H1 (cell line): ENCODE measurements at regions not wholly inside any gene's neighbourhood (a gene's known extent, or its start where the extent isn't known, plus 50 kb on each side); places are given as distances from the start of the nearest gene placed in this dataset.
A peak's percentile ranks its signal among the peaks of the same experiment; 100 is the strongest.

Source experiments
- CTCF ChIA-PET: fragments of 300-600 bp; sonication (Branson Sonifier 250); formaldehyde crosslinking; loops from one replicate; lab custom pipeline; 2021; ENCODE audit not compliant: partially characterized antibody; lab: Charles Lee
- POLR2A ChIA-PET: fragments of 300-600 bp; sonication (Branson Sonifier 250); formaldehyde crosslinking; loops from one replicate; lab custom pipeline; 2021; ENCODE audit warnings: inconsistent platforms; ENCODE audit not compliant: partially characterized antibody; lab: Charles Lee
- DNase-seq, 2 experiments: peaks; one replicate each; pipeline versions ENCODE4 v3.0.0 to v3.0.0-alpha.2; 2010 to 2022; ENCODE audit warnings: low spot score in 2 of 2, low read depth in 1 of 2, mixed read lengths in 1 of 2
- FAIRE-seq: peaks from 2 replicates; lab custom pipeline; 2011; peaks lifted over from hg19 to GRCh38; lab: Jason Lieb, UNC
- H2AFZ ChIP-seq: 2 replicates; pipeline ENCODE4 v1.8.1; 2012; ENCODE audit warnings: low read length, inconsistent platforms
- H2AK5ac ChIP-seq: 2 replicates; pipeline ENCODE4 v1.6.1; 2013; ENCODE audit warnings: low read depth, low read length
- H2BK120ac ChIP-seq: replicated peaks from 2 replicates; pipeline ENCODE3; 2013; ENCODE audit warnings: low read depth, low read length, inconsistent platforms
- H2BK12ac ChIP-seq: 2 replicates; pipeline ENCODE4 v1.6.1; 2013; ENCODE audit warnings: low read depth, low read length
- H2BK15ac ChIP-seq: 2 replicates; pipeline ENCODE4 v1.6.1; 2013; ENCODE audit warnings: low read length
- H2BK20ac ChIP-seq: 2 replicates; pipeline ENCODE4 v1.6.1; 2013; ENCODE audit warnings: low read length
- H2BK5ac ChIP-seq: 2 replicates; pipeline ENCODE4 v1.6.1; 2013; ENCODE audit warnings: low read depth, low read length
- H3K14ac ChIP-seq: 2 replicates; pipeline ENCODE4 v1.6.1; 2013; ENCODE audit warnings: inconsistent platforms; ENCODE audit not compliant: insufficient read length
- H3K18ac ChIP-seq: 2 replicates; pipeline ENCODE4 v1.6.1; 2013; ENCODE audit warnings: low read length; ENCODE audit errors: extremely low read depth
- H3K23ac ChIP-seq: 2 replicates; pipeline ENCODE4 v1.6.1; 2013; ENCODE audit warnings: inconsistent platforms; ENCODE audit not compliant: insufficient read length
- H3K23me2 ChIP-seq: 2 replicates; pipeline ENCODE4 v1.6.1; 2013; ENCODE audit warnings: low read depth, low read length
- H3K27ac ChIP-seq: 2 replicates; pipeline ENCODE4 v1.6.1; 2011; ENCODE audit warnings: low read depth, low read length, inconsistent platforms
- H3K27me3 ChIP-seq, 4 experiments: replicated peaks in 1 of 4; 1 replicate in 1 of 4; 2 replicates in 3 of 4; pipeline versions ENCODE4 v1.6.1 to v1.8.1; 2011 to 2013; ENCODE audit warnings: low read length in 3 of 4, mild to moderate bottlenecking in 3 of 4, inconsistent platforms in 2 of 4, mixed read lengths in 2 of 4, moderate library complexity in 1 of 4; ENCODE audit not compliant: control insufficient read depth in 3 of 4, insufficient read depth in 3 of 4; ENCODE audit errors: extremely low read depth in 1 of 4
- H3K36me3 ChIP-seq, 4 experiments: 2 replicates each; pipeline versions ENCODE4 v1.6.1 to v1.8.1; 2011 to 2013; ENCODE audit warnings: mild to moderate bottlenecking in 4 of 4, low read length in 3 of 4, moderate library complexity in 2 of 4, control low read depth in 1 of 4, inconsistent platforms in 1 of 4; ENCODE audit not compliant: insufficient read depth in 4 of 4, control insufficient read depth in 2 of 4
- H3K4ac ChIP-seq: replicated peaks from 2 replicates; pipeline ENCODE3; 2013; ENCODE audit warnings: low read length, low read depth, mixed read lengths, inconsistent platforms; ENCODE audit not compliant: insufficient read length
- H3K4me1 ChIP-seq, 4 experiments: replicated peaks in 1 of 4; 1 replicate in 1 of 4; 2 replicates in 3 of 4; pipeline versions ENCODE4 v1.6.1 to v1.8.1; 2011 to 2013; ENCODE audit warnings: low read length in 3 of 4, inconsistent platforms in 2 of 4, mixed read lengths in 1 of 4; ENCODE audit not compliant: insufficient read depth in 4 of 4, control insufficient read depth in 3 of 4
- H3K4me2 ChIP-seq, 2 experiments: 2 replicates each; pipeline versions ENCODE4 v1.6.1 to v1.8.1; 2011 to 2013; ENCODE audit warnings: low read depth in 2 of 2, low read length in 2 of 2, control low read depth in 1 of 2, inconsistent platforms in 1 of 2, mild to moderate bottlenecking in 1 of 2; ENCODE audit not compliant: insufficient read depth in 1 of 2
- H3K4me3 ChIP-seq, 4 experiments: fragments of 200-600, 300-600 bp in 1 of 4; sonication (generic), shearing (Covaris generic), sonication (Bioruptor Twin) in 1 of 4; 2 replicates each; pipeline versions ENCODE4 v1.5.1 to v1.8.1; 2011 to 2016; ENCODE audit warnings: low read length in 4 of 4, low read depth in 3 of 4, control low read depth in 2 of 4, inconsistent platforms in 2 of 4, mild to moderate bottlenecking in 2 of 4, mixed read lengths in 1 of 4, moderate library complexity in 1 of 4; ENCODE audit not compliant: insufficient read depth in 2 of 4; ENCODE audit errors: extremely low read depth in 1 of 4
- H3K56ac ChIP-seq: replicated peaks from 2 replicates; pipeline ENCODE3; 2013; ENCODE audit warnings: low read depth, mild to moderate bottlenecking, mixed read lengths, low read length, inconsistent platforms; ENCODE audit not compliant: insufficient read length
- H3K79me1 ChIP-seq: 2 replicates; pipeline ENCODE4 v1.6.1; 2013; ENCODE audit warnings: low read depth, low read length, control low read depth
- H3K79me2 ChIP-seq, 2 experiments: 2 replicates each; pipeline versions ENCODE4 v1.6.1 to v1.8.1; 2012 to 2013; ENCODE audit warnings: low read length in 2 of 2, mild to moderate bottlenecking in 2 of 2, inconsistent platforms in 1 of 2; ENCODE audit not compliant: insufficient read depth in 2 of 2, control insufficient read depth in 1 of 2
- H3K9ac ChIP-seq, 4 experiments: replicated peaks in 1 of 4; 1 replicate in 1 of 4; 2 replicates in 3 of 4; pipeline versions ENCODE4 v1.6.1 to v1.8.1; 2011 to 2013; ENCODE audit warnings: low read depth in 3 of 4, low read length in 3 of 4, control low read depth in 2 of 4, mild to moderate bottlenecking in 2 of 4, moderate library complexity in 2 of 4, inconsistent platforms in 1 of 4; ENCODE audit errors: extremely low read depth in 1 of 4
- H3K9me3 ChIP-seq, 2 experiments: 2 replicates each; pipeline versions ENCODE4 v1.6.1 to v1.8.1; 2012 to 2013; ENCODE audit warnings: mild to moderate bottlenecking in 2 of 2, moderate library complexity in 2 of 2, control low read depth in 1 of 2, inconsistent platforms in 1 of 2, low read depth in 1 of 2, low read length in 1 of 2, mixed read lengths in 1 of 2; ENCODE audit not compliant: insufficient read depth in 2 of 2
- H4K20me1 ChIP-seq, 2 experiments: replicated peaks in 1 of 2; 2 replicates each; pipeline versions ENCODE3 to v1.8.1; 2011 to 2013; ENCODE audit warnings: inconsistent platforms in 2 of 2, low read length in 2 of 2, mild to moderate bottlenecking in 1 of 2; ENCODE audit not compliant: insufficient read depth in 2 of 2, control insufficient read depth in 1 of 2
- H4K5ac ChIP-seq: 2 replicates; pipeline ENCODE4 v1.6.1; 2013; ENCODE audit warnings: low read length, low read depth, mixed read lengths, inconsistent platforms; ENCODE audit not compliant: insufficient read length
- H4K8ac ChIP-seq: 2 replicates; pipeline ENCODE4 v1.8.0; 2013; ENCODE audit warnings: mild to moderate bottlenecking, moderate library complexity, low read length, inconsistent platforms; ENCODE audit not compliant: insufficient read depth; ENCODE audit errors: extremely low read depth
- H4K91ac ChIP-seq: replicated peaks from 2 replicates; pipeline ENCODE3; 2013; ENCODE audit warnings: low read length, mixed read lengths, inconsistent platforms; ENCODE audit not compliant: insufficient read length
- ASH2L ChIP-seq: fragments of 200-600, 300-600 bp; sonication (generic); IDR thresholded peaks from one replicate; pipeline ENCODE4 v1.7.1; 2017; ENCODE audit warnings: low read length
- ATF3 ChIP-seq: IDR thresholded peaks from 2 replicates; pipeline ENCODE4 v1.6.1; 2011; ENCODE audit warnings: low read depth, mild to moderate bottlenecking, low read length; ENCODE audit not compliant: insufficient read depth
- CBX8 ChIP-seq: fragments of 300-800, 300-1000 bp; sonication (generic); IDR thresholded peaks from 2 replicates; pipeline ENCODE4 v1.7.1; 2016; ENCODE audit warnings: low read depth, low read length, borderline replicate concordance
- EZH2 ChIP-seq: fragments of 200-600 bp; sonication (generic); IDR thresholded peaks from 2 replicates; pipeline ENCODE4 v1.7.1; 2012; ENCODE audit warnings: low read depth, mild to moderate bottlenecking, moderate library complexity, low read length, inconsistent platforms; ENCODE audit not compliant: severe bottlenecking
- GABPA ChIP-seq: IDR thresholded peaks from 2 replicates; pipeline ENCODE4 v1.6.1; 2011; ENCODE audit warnings: mild to moderate bottlenecking, low read length, moderate library complexity, borderline replicate concordance; ENCODE audit not compliant: insufficient read depth
- JUND ChIP-seq: IDR thresholded peaks from 2 replicates; pipeline ENCODE4 v1.6.1; 2011; ENCODE audit warnings: mild to moderate bottlenecking, improper control_type of control experiment, low read length
- KDM1A ChIP-seq: fragments of 200-600, 300-600 bp; sonication (generic); IDR thresholded peaks from 2 replicates; pipeline ENCODE4 v1.7.1; 2016; ENCODE audit warnings: mild to moderate bottlenecking, low read length, borderline replicate concordance
- RNF2 ChIP-seq: fragments of 200-900, 300-1000 bp; sonication (generic); IDR thresholded peaks from 2 replicates; pipeline ENCODE4 v1.7.1; 2016; ENCODE audit warnings: borderline replicate concordance, low read depth, mild to moderate bottlenecking, antibody characterized with exemption, low read length; ENCODE audit not compliant: poor library complexity, severe bottlenecking; ENCODE audit errors: missing control alignments
- SAP30 ChIP-seq: fragments of 300-600 bp; sonication (generic); IDR thresholded peaks from 2 replicates; pipeline ENCODE4 v1.7.1; 2012; ENCODE audit warnings: low read length, moderate library complexity, mild to moderate bottlenecking, inconsistent platforms; ENCODE audit not compliant: insufficient read depth, insufficient replicate concordance
- SIN3A ChIP-seq, 2 experiments: IDR thresholded peaks in 1 of 2; conservative IDR thresholded peaks in 1 of 2; 2 replicates each; pipeline ENCODE4 v1.6.1; 2011 to 2012; ENCODE audit warnings: low read length in 2 of 2, improper control_type of control experiment in 1 of 2, low read depth in 1 of 2, mild to moderate bottlenecking in 1 of 2
- SRF ChIP-seq: IDR thresholded peaks from 2 replicates; pipeline ENCODE4 v1.6.1; 2011; ENCODE audit warnings: mild to moderate bottlenecking, low read depth, low read length, moderate library complexity
- TEAD4 ChIP-seq: IDR thresholded peaks from 2 replicates; pipeline ENCODE4 v1.6.1; 2012; ENCODE audit warnings: low read depth, low read length, inconsistent platforms, mixed read lengths
- YY1 ChIP-seq: IDR thresholded peaks from 2 replicates; pipeline ENCODE4 v1.6.1; 2011; ENCODE audit warnings: low read depth, mild to moderate bottlenecking, low read length
- ZNF274 ChIP-seq: IDR thresholded peaks from 2 replicates; pipeline ENCODE4 v1.7.0; 2012; ENCODE audit warnings: low read length, borderline replicate concordance; ENCODE audit errors: extremely low read depth

DNA sequence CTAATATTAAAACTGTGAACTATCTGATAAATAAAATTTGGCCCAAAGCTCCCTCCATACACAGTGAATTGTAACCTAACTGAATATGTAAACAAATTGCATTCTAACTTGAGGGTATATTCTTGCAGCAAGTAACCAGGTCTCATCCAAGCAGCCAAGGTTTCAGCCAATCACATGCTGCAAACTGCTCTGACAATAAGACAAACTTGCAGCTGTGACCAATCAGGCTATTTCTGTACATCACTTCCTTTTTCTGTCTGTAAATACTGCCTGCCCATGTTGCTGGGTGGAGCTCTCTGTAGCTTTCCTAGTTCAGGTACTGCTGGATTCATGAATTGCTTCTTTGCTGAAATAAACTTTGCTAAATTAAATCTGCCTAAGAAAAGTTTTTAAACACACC lies 499.0 kb downstream of the GALC start:
- ChIA-PET POLR2A (interaction anchor here (0.6 kb wide), 1 partner anchor 58 kb away, joined by 3 read pairs; no protein-coding TSS in a partner anchor), CTCF (interaction anchor here (0.9 kb wide), 1 partner anchor 797 kb away, joined by 3 read pairs; no protein-coding TSS in a partner anchor)
- FAIRE-seq (no peak), DNase-seq (no peak)
- no peaks in the 10 kb centered on the region for H3K36me3 ChIP-seq
- no peak overlapping the region for H4K5ac ChIP-seq
- no peak overlapping the region for H3K14ac ChIP-seq
- no peak overlapping the region for H3K4ac ChIP-seq
- H3K9me3 ChIP-seq: no peaks in the 10 kb centered on the region
- no peak overlapping the region for H3K18ac ChIP-seq
- H4K91ac ChIP-seq: no peak overlapping the region
- no peak overlapping the region for H3K9ac ChIP-seq
- no peak overlapping the region for H3K27ac ChIP-seq
- no peaks in the 10 kb centered on the region for H3K79me1 ChIP-seq
- no peak overlapping the region for H2BK20ac ChIP-seq
- H3K4me3 ChIP-seq: no peak overlapping the region
- no peaks in the 10 kb centered on the region for H3K27me3 ChIP-seq
- H4K8ac ChIP-seq: no peak overlapping the region
- no peaks in the 10 kb centered on the region for H4K20me1 ChIP-seq
- H3K4me2 ChIP-seq: no peak overlapping the region
- 0 out of 2 replicates have a peak overlapping the region, but pooled peaks have one; percentile 60 for H2AFZ ChIP-seq
- no peak overlapping the region for H2BK5ac ChIP-seq
- peaks cover 0 to 2% (median 0%) of the 10 kb centered on the region in 4 experiments; a peak in 2 of 7 replicates for H3K4me1 ChIP-seq
- no peaks in the 10 kb centered on the region for H3K79me2 ChIP-seq
- no peak for TF ChIP-seq KDM1A
- no peak for TF ChIP-seq ZNF274
- no peak for TF ChIP-seq JUND
- no peak for TF ChIP-seq YY1
- no peak for TF ChIP-seq TEAD4
- TF ChIP-seq GABPA: no peak
- no peak for TF ChIP-seq EZH2
- no peak for TF ChIP-seq ASH2L
- no peak for TF ChIP-seq SIN3A (conservative IDR thresholded peaks at IDR 0.05 in 1 of 2, IDR thresholded peaks at IDR 0.05 in 1 of 2; ENCODE audit: low read depth in 1 of 2, low read length in 2 of 2)
- no peak for TF ChIP-seq RNF2
- TF ChIP-seq CBX8: no peak
- TF ChIP-seq SAP30: no peak
- TF ChIP-seq SRF: no peak
- TF ChIP-seq ATF3: no peak
- no peak overlapping the region for H2BK120ac ChIP-seq
- no peak overlapping the region for H2AK5ac ChIP-seq
- no peak overlapping the region for H2BK15ac ChIP-seq
- no peaks in the 10 kb centered on the region for H3K23me2 ChIP-seq
- H3K23ac ChIP-seq: no peak overlapping the region
- H3K56ac ChIP-seq: no peak overlapping the region
- H2BK12ac ChIP-seq: no peak overlapping the region
